SK-N-MC (cell line): ENCODE measurements at regions not wholly inside any gene's neighbourhood (a gene's known extent, or its start where the extent isn't known, plus 50 kb on each side); places are given as distances from the start of the nearest gene placed in this dataset.

Experiments
- EZH2 ChIP-seq: fragments of 200-600 bp; sonication (generic); IDR thresholded peaks from one replicate; pipeline ENCODE4 v1.6.1; 2017; ENCODE audit warnings: antibody characterized with exemption
- POLR2AphosphoS5 ChIP-seq: IDR thresholded peaks from 2 replicates; pipeline ENCODE4 v1.6.1; 2012; ENCODE audit warnings: mild to moderate bottlenecking, low read depth, low read length, borderline replicate concordance

DNA sequence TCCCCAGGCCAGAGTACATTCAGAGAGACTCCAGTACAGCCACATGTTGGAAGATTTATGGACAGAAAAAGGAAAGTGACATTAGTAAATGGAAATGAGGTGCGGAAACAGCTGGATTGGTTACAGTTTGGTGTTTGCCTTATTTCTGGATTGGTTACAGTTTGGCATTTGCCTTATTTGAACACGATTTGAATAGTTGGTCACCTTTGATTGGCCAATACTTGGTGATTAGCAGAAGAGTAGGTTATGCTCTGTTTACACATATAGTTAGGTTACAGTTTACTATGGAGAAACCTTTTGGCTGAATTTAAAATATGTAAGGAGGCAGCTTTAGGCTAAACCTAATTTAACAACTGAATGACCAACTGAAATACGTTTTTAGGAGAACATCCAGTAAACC, 173.7 kb downstream of the AASDH start:
- TF ChIP-seq POLR2AphosphoS5 (no peak), EZH2 (no peak)
